CD4-positive, alpha-beta T cell treated with Interleukin-21 for 1 hour (primary cell): ENCODE measurements at regions not wholly inside any gene's neighbourhood (a gene's known extent, or its start where the extent isn't known, plus 50 kb on each side); places are given as distances from the start of the nearest gene placed in this dataset.

Experiments used
- DNase-seq: peaks from one replicate; pipeline ENCODE4 v3.0.0-alpha.2; 2020

DNA sequence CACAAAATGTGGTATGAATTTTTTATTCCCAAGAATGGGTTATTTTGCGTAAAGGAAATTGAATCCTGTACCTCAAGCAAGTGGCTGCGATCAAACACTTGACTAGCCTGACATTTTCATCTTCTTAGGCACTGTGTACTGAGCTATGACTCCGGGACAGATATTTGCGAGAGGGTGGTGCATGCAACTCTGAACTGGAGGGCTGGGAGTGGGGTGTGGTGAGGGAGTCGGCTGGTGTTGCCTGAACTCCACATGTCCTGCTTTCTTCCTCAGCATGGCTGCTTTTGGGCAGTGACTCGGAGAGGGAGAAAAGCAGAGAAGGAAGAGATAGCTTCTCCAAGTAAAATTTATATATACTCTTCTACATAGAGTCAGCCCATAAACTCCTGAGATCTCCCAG lies 68.5 kb upstream of the GATB start:
- no peak for DNase-seq

DNA sequence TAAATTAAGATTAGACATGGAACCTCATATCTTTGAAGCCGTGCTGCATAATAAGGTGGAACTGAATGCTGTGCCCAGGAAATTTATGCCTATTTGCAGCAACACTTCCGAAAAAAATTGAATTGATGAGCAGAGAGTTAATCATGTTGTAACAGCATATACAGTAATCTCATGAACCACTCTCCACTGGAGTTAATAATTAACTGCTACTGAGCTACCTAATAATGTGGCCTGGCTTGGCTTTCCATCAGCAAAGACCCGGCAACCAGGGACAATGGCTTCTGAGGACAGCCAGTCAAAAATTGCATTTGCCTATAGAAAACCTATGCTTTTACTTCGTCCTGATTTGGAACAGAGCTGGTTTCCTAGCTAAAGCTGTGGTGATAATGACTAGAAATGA lies 63.8 kb upstream of the GATB start:
- DNase-seq = no peak

DNA sequence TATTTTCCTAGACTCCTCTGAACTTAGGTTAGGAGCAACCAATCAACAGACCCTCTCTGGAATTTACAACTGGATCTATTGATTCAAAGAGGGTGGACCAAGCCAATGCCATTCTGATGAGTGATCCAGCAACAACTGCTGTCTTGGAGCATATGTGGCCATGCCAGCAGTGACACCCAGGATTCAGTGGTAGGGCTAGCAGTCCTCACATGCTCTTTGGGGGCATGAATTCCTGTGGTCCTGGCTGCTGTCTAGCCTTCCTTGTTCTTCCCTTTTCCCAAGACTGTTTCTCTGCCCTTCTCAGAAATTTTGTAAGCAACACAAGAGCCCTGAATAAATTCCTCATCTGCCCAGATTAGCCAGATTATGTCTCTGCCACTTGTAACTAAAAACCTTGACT lies 61.5 kb upstream of the GATB start:
- DNase-seq = no peak

DNA sequence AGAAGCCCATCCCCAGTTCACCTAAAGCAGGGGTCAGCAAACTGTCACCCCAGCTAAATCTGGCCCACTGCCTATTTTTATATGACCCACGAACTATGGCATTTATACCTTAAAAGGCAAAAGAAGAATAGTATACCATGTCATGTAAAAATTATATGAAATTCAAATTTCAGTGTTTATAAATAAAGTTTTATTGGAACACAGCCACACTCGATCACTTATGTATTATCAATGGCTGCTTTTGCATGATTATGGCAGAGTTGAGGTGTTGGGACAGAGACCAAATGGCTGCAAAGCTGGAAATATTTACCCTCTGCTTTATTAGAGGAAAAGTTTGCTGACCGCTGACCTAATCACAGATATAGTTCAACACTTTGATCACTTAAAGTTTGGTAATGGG lies 59.2 kb upstream of the GATB start:
- DNase-seq = no peak

DNA sequence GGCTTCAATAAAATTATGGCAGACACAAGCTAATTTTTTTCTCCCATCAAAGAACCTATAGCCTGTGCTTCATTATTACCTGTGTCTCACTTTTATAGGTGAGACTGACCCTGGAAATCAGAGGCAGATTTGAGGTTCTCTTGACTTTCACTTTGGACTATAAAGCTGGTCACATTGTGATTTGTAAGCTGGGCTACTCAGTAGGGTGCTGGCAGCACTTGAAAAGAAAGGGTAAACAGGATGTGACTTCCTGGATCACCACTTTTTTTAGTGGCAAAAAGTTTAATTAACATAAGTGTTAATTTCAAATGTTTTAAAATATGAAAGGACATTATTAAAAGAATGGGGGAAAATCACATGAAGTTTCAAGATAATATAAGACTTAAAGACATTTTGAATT lies 50.6 kb upstream of the GATB start:
- no peak for DNase-seq
